Astrocyte of the hippocampus (primary cell): ENCODE measurements at regions not wholly inside any gene's neighbourhood (a gene's known extent, or its start where the extent isn't known, plus 50 kb on each side); places are given as distances from the start of the nearest gene placed in this dataset.

Experiments used
- DNase-seq: peaks from one replicate; pipeline ENCODE4 v3.0.0; 2011; ENCODE audit warnings: low read depth, low spot score

DNA sequence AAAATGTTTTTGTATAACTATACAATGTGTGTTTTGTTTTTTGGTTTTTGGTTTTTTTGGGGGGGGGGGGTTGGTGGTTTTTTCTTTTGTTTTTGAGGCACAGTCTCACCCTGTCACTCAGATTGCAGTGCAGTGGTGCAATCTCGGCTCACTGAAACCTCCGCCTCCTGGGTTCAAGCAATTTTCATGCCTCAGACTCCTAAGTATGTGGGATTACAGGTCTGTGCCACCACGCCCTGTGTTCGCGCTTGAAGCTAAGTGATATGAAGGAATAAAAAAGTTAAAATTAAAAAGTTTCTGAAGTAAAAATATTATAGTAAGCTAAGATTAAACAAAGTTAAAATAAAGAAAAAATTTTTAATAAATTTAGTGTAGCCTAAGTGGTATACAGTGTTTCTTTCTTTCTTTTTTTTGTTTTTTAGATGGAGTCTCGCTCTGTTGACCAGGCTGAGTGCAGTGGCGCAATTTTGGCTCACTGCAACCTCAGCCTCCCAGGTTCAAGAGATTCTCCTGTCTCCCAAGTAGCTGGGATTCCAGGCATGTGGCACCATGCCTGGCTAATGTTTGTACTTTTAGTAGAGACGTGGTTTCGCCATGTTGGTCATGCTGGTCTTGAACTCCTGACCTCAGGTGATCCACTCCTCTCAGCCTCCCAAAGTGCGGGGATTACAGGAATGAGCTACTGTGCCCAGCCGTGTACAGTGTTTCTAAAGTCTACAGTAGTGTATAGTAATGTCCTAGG, 53.9 kb upstream of the TEX55 start:
- DNase-seq, result no peak

DNA sequence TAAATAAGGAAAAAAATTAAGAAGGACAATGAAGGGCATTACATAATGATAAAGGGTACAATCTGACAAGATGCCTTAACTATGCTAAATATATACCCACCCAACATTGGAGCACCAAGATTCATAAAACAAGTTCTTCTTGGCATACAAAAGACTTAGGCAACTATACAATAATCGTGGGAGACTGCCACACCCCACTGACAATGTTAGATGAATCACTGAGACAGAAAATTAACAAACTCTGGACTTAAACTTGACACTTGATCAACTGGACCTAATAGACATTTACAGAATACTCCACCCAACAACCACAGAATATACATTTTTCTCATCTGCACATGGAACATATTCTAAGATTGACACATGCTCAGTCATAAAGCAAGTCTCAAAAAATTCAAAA, 53.2 kb upstream of the IGSF11 start:
- no peak for DNase-seq

DNA sequence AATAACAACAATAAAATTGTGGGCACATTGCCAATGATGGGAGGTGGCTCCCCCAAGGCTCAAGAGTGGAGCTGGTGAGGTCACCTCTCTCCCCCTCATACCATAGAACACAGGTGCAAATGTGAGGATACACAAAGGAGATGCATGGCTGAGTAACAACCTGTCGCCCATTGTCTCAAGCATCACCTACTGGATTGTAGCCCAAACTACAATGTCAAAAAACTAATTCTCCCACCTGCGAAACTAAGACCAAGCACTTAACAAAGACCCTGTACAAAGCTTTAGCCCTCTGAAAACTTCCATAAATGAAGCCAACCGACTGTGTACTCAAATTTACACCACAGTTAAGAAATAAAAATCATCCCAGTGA, 50.4 kb upstream of the IGSF11 start:
- DNase-seq, result no peak

- DNase-seq, result peak; percentile 5
These were observed 49.9 kb upstream of the IGSF11 start for GRCh38 chr3:119084371-119085069.
